ENCODE measurements at regions not wholly inside any gene's neighbourhood (a gene's known extent, or its start where the extent isn't known, plus 50 kb on each side); places are given as distances from the start of the nearest gene placed in this dataset.

GRCh38 chr13:109684084-109684823 is 102.1 kb downstream of the IRS2 start:
- no peaks in the 10 kb centered on the region for H3K27me3 ChIP-seq (ENCODE audit: control insufficient read depth, insufficient read depth, low read length)
- no peaks in the 10 kb centered on the region for H3K9me3 ChIP-seq (ENCODE audit: control insufficient read depth, insufficient read depth, low read length)
- no peaks in the 10 kb centered on the region for H3K36me3 ChIP-seq (ENCODE audit: control insufficient read depth, insufficient read depth, low read length)
- H3K9ac ChIP-seq (ENCODE audit: low read depth, low read length), result no peak overlapping the region
- H3K4me3 ChIP-seq (ENCODE audit: low read depth, low read length), result no peak overlapping the region
- no peaks in the 10 kb centered on the region for H3K4me1 ChIP-seq (ENCODE audit: control insufficient read depth, insufficient read depth, low read length)

DNA sequence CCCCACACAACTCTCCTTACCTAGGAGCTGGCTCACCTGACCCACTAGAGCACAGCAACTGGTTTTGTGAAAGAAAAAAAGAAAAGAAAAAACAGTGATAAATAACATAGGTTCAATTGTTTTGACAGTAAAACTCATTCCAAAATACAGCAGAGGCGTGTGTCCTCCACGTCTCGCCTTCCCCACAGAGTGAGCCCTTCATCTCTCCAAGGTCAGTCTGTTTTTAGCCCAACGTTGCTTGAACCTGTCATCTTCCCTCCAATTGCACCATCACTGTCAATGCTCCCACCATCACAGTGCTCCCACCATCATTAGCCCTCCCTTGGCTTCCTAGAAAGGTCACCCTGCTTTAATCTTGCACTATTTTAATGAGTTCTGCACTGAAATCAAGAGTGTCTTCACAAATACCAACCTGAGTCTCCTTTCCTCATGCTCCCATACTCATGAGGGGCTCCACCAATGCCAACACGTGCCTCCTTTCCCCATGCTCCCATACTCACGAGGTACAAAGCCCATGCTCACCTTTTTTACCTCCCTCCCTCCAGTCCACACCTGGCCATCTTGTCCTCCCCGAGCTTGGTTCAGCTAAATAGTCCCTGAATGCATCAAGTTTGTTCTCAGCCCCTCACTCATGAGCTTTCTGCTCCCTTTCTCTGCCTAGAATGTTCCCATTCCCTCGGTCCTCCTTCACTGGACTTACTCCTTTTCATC is 103.7 kb downstream of the IRS2 start:
- H3K27me3 ChIP-seq (ENCODE audit: control insufficient read depth, insufficient read depth, low read length), result no peaks in the 10 kb centered on the region
- no peak overlapping the region for H3K4me3 ChIP-seq (ENCODE audit: low read depth, low read length)
- no peaks in the 10 kb centered on the region for H3K4me1 ChIP-seq (ENCODE audit: control insufficient read depth, insufficient read depth, low read length)
- H3K36me3 ChIP-seq (ENCODE audit: control insufficient read depth, insufficient read depth, low read length), result no peaks in the 10 kb centered on the region
- no peaks in the 10 kb centered on the region for H3K9me3 ChIP-seq (ENCODE audit: control insufficient read depth, insufficient read depth, low read length)
- H3K9ac ChIP-seq (ENCODE audit: low read depth, low read length), result no peak overlapping the region

DNA sequence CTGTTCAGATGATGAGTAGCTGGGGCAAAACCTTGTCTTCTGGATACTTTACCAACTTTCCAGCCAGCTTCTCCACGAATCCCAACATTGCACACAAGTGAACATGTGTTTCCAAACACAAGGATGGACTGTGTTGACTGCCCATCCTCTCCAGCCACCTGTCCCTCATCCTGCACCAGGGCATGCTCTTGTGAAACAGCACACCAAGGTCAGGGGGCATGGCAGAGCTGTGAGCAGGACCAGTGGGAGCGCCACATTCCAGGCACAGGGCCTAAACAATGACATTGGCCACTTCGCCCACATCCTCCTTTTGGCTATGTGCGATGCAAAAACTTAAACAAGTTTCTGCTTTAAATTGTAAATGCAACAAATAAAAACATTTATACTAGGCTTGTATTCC is 105.5 kb downstream of the IRS2 start:
- H3K9me3 ChIP-seq (ENCODE audit: control insufficient read depth, insufficient read depth, low read length), result no peaks in the 10 kb centered on the region
- H3K27me3 ChIP-seq (ENCODE audit: control insufficient read depth, insufficient read depth, low read length), result no peaks in the 10 kb centered on the region
- H3K9ac ChIP-seq (ENCODE audit: low read depth, low read length), result no peak overlapping the region
- H3K4me1 ChIP-seq (ENCODE audit: control insufficient read depth, insufficient read depth, low read length), result no peaks in the 10 kb centered on the region
- no peaks in the 10 kb centered on the region for H3K36me3 ChIP-seq (ENCODE audit: control insufficient read depth, insufficient read depth, low read length)
- no peak overlapping the region for H3K4me3 ChIP-seq (ENCODE audit: low read depth, low read length)

- Histone ChIP-seq H3K36me3 (ENCODE audit: control insufficient read depth, insufficient read depth, low read length) (no peaks in the 10 kb centered on the region), H3K4me3 (ENCODE audit: low read depth, low read length) (no peak overlapping the region), H3K27me3 (ENCODE audit: control insufficient read depth, insufficient read depth, low read length) (no peaks in the 10 kb centered on the region), H3K4me1 (ENCODE audit: control insufficient read depth, insufficient read depth, low read length) (no peaks in the 10 kb centered on the region), H3K9ac (ENCODE audit: low read depth, low read length) (no peak overlapping the region), H3K9me3 (ENCODE audit: control insufficient read depth, insufficient read depth, low read length) (no peaks in the 10 kb centered on the region)
Observed at GRCh38 chr13:109680288-109680687, 106.1 kb downstream of the IRS2 start.

GRCh38 chr13:109678459-109678858 is 107.9 kb downstream of the IRS2 start:
- H3K36me3 ChIP-seq (ENCODE audit: control insufficient read depth, insufficient read depth, low read length), result no peaks in the 10 kb centered on the region
- no peaks in the 10 kb centered on the region for H3K27me3 ChIP-seq (ENCODE audit: control insufficient read depth, insufficient read depth, low read length)
- H3K9ac ChIP-seq (ENCODE audit: low read depth, low read length), result no peak overlapping the region
- H3K9me3 ChIP-seq (ENCODE audit: control insufficient read depth, insufficient read depth, low read length), result no peaks in the 10 kb centered on the region
- no peak overlapping the region for H3K4me3 ChIP-seq (ENCODE audit: low read depth, low read length)
- H3K4me1 ChIP-seq (ENCODE audit: control insufficient read depth, insufficient read depth, low read length), result no peaks in the 10 kb centered on the region

DNA sequence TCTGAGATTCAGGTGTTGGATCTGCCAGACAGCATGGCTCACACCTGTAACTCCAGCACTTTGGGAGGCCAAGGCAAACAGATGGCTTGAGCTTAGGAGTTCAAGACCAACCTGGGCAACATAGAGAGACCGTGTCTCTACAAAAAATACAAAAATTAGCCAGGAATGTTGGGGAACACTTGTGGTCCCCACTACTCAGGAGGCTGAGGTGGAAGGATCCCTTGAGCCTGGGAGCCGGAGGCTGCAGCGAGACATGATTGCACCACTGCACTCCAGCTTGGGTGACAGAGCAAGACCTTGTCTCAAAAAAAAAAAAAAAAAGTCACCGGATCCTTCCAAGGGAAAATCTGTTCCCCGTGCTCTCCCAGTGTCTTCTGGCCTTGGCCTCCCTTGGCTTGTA is 109.2 kb downstream of the IRS2 start:
- H3K9ac ChIP-seq (ENCODE audit: low read depth, low read length), result no peak overlapping the region
- H3K4me1 ChIP-seq (ENCODE audit: control insufficient read depth, insufficient read depth, low read length), result no peaks in the 10 kb centered on the region
- no peak overlapping the region for H3K4me3 ChIP-seq (ENCODE audit: low read depth, low read length)
- H3K9me3 ChIP-seq (ENCODE audit: control insufficient read depth, insufficient read depth, low read length), result no peaks in the 10 kb centered on the region
- H3K27me3 ChIP-seq (ENCODE audit: control insufficient read depth, insufficient read depth, low read length), result no peaks in the 10 kb centered on the region
- H3K36me3 ChIP-seq (ENCODE audit: control insufficient read depth, insufficient read depth, low read length), result no peaks in the 10 kb centered on the region

- Histone ChIP-seq H3K9ac (ENCODE audit: low read depth, low read length) (no peak overlapping the region), H3K9me3 (ENCODE audit: control insufficient read depth, insufficient read depth, low read length) (no peaks in the 10 kb centered on the region), H3K36me3 (ENCODE audit: control insufficient read depth, insufficient read depth, low read length) (no peaks in the 10 kb centered on the region), H3K27me3 (ENCODE audit: control insufficient read depth, insufficient read depth, low read length) (no peaks in the 10 kb centered on the region), H3K4me1 (ENCODE audit: control insufficient read depth, insufficient read depth, low read length) (peaks cover 3% of the 10 kb centered on the region), H3K4me3 (ENCODE audit: low read depth, low read length) (no peak overlapping the region)
Observed at GRCh38 chr13:109673477-109673876, 112.9 kb downstream of the IRS2 start.

GRCh38 chr13:109672545-109672944 is 113.8 kb downstream of the IRS2 start:
- Histone ChIP-seq H3K4me1 (ENCODE audit: control insufficient read depth, insufficient read depth, low read length) (peaks cover 3% of the 10 kb centered on the region), H3K27me3 (ENCODE audit: control insufficient read depth, insufficient read depth, low read length) (no peaks in the 10 kb centered on the region)

DNA sequence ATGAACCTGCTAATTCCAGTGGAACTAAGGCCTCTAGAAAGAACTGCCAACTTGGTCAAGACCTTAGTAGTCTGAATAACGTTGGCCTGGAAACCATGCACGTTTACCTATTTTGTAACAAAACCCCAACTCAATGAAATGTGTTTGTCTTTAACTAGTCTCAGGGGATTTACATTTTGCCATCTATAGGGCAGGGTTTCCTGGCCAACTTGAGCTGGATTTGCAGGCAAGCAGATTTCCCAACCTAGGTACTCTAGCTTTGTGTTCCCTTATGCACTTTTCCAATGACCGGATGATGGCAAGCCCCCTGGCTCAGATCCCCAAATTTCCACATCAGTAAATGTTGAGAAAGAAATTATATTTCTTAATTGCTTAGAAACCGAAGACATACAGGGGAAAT is 114.5 kb downstream of the IRS2 start:
- Histone ChIP-seq H3K4me1 (ENCODE audit: control insufficient read depth, insufficient read depth, low read length) (peaks cover 3% of the 10 kb centered on the region), H3K36me3 (ENCODE audit: control insufficient read depth, insufficient read depth, low read length) (no peaks in the 10 kb centered on the region), H3K27me3 (ENCODE audit: control insufficient read depth, insufficient read depth, low read length) (no peaks in the 10 kb centered on the region), H3K9ac (ENCODE audit: low read depth, low read length) (no peak overlapping the region), H3K9me3 (ENCODE audit: control insufficient read depth, insufficient read depth, low read length) (no peaks in the 10 kb centered on the region), H3K4me3 (ENCODE audit: low read depth, low read length) (no peak overlapping the region)

More at GRCh38 chr13:109672545-109672944, 113.8 kb downstream of the IRS2 start:
- no peaks in the 10 kb centered on the region for H3K9me3 ChIP-seq (ENCODE audit: control insufficient read depth, insufficient read depth, low read length)
- H3K9ac ChIP-seq (ENCODE audit: low read depth, low read length), result no peak overlapping the region
- no peaks in the 10 kb centered on the region for H3K36me3 ChIP-seq (ENCODE audit: control insufficient read depth, insufficient read depth, low read length)
- no peak overlapping the region for H3K4me3 ChIP-seq (ENCODE audit: low read depth, low read length)

- Histone ChIP-seq H3K4me3 (ENCODE audit: low read depth, low read length) (no peak overlapping the region), H3K9ac (ENCODE audit: low read depth, low read length) (no peak overlapping the region), H3K36me3 (ENCODE audit: control insufficient read depth, insufficient read depth, low read length) (no peaks in the 10 kb centered on the region), H3K9me3 (ENCODE audit: control insufficient read depth, insufficient read depth, low read length) (no peaks in the 10 kb centered on the region), H3K4me1 (ENCODE audit: control insufficient read depth, insufficient read depth, low read length) (peaks cover 3% of the 10 kb centered on the region), H3K27me3 (ENCODE audit: control insufficient read depth, insufficient read depth, low read length) (no peaks in the 10 kb centered on the region)
Observed at GRCh38 chr13:109670776-109671175, 115.6 kb downstream of the IRS2 start.

DNA sequence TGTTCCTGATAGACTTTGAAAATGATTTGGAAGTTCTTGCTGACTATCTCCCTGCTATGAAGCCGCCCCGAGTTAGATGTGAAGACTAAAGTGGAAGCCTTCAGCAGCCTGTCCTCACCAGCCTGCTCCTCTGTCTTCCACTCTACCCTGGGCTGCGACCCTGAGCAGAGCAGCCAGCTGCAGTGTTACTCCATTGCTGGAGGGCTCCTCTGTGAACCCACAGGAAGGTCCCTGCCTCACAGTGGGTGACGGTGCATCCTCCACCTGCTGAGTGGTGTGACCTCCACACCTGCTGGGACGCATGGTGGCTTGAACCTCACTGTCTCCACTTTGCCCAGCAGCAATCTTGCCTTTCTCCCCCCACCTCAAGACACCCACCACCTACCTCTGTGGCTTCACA is 116.4 kb downstream of the IRS2 start:
- Histone ChIP-seq H3K4me1 (ENCODE audit: control insufficient read depth, insufficient read depth, low read length) (peaks cover 3% of the 10 kb centered on the region), H3K9me3 (ENCODE audit: control insufficient read depth, insufficient read depth, low read length) (no peaks in the 10 kb centered on the region), H3K27me3 (ENCODE audit: control insufficient read depth, insufficient read depth, low read length) (no peaks in the 10 kb centered on the region), H3K4me3 (ENCODE audit: low read depth, low read length) (no peak overlapping the region), H3K36me3 (ENCODE audit: control insufficient read depth, insufficient read depth, low read length) (no peaks in the 10 kb centered on the region), H3K9ac (ENCODE audit: low read depth, low read length) (no peak overlapping the region)

GRCh38 chr13:109669234-109669612 is 117.2 kb downstream of the IRS2 start:
- H3K27me3 ChIP-seq (ENCODE audit: control insufficient read depth, insufficient read depth, low read length), result no peaks in the 10 kb centered on the region
- H3K4me3 ChIP-seq (ENCODE audit: low read depth, low read length), result no peak overlapping the region
- H3K9me3 ChIP-seq (ENCODE audit: control insufficient read depth, insufficient read depth, low read length), result no peaks in the 10 kb centered on the region
- no peaks in the 10 kb centered on the region for H3K36me3 ChIP-seq (ENCODE audit: control insufficient read depth, insufficient read depth, low read length)
- H3K9ac ChIP-seq (ENCODE audit: low read depth, low read length), result no peak overlapping the region
- H3K4me1 ChIP-seq (ENCODE audit: control insufficient read depth, insufficient read depth, low read length), result peaks cover 3% of the 10 kb centered on the region
